Fibroblast of villous mesenchyme (primary cell): ENCODE measurements at regions not wholly inside any gene's neighbourhood (a gene's known extent, or its start where the extent isn't known, plus 50 kb on each side); places are given as distances from the start of the nearest gene placed in this dataset.

ENCODE experiments used
- DNase-seq: peaks from one replicate; pipeline ENCODE4 v3.0.0-alpha.2; 2010; ENCODE audit warnings: low read depth
- H3K4me3 ChIP-seq: 2 replicates; pipeline ENCODE4 v1.5.1; 2011; ENCODE audit warnings: low read depth, mild to moderate bottlenecking, low read length
- CTCF ChIP-seq: IDR thresholded peaks from 2 replicates; pipeline ENCODE4 v1.5.1; 2012; ENCODE audit warnings: low read depth, mild to moderate bottlenecking, low read length; ENCODE audit not compliant: insufficient read depth

- no peak overlapping the region for H3K4me3 ChIP-seq
- no peak for TF ChIP-seq CTCF
- DNase-seq = no peak
Measured at GRCh38 chr18:77573571-77573970, 323.9 kb downstream of the GALR1 start.

GRCh38 chr18:77590943-77591515, 341.4 kb downstream of the GALR1 start:
- no peak overlapping the region for H3K4me3 ChIP-seq
- no peak for TF ChIP-seq CTCF
- no peak for DNase-seq

- DNase-seq = no peak
- no peak overlapping the region for H3K4me3 ChIP-seq
- TF ChIP-seq CTCF = no peak
Measured at GRCh38 chr18:77597726-77598125, 348.1 kb downstream of the GALR1 start.

GRCh38 chr18:77600674-77601073, 351.0 kb downstream of the GALR1 start:
- no peak overlapping the region for H3K4me3 ChIP-seq
- DNase-seq = no peak
- no peak for TF ChIP-seq CTCF

- DNase-seq = no peak
- no peak for TF ChIP-seq CTCF
- no peak overlapping the region for H3K4me3 ChIP-seq
Measured at GRCh38 chr18:77601567-77601966, 351.9 kb downstream of the GALR1 start.

GRCh38 chr18:77607087-77607486, 357.4 kb downstream of the GALR1 start:
- no peak for DNase-seq
- no peak for TF ChIP-seq CTCF
- H3K4me3 ChIP-seq = no peak overlapping the region

GRCh38 chr18:77608807-77609206, 359.2 kb downstream of the GALR1 start:
- no peak overlapping the region for H3K4me3 ChIP-seq
- no peak for DNase-seq
- no peak for TF ChIP-seq CTCF
